H1 (cell line): ENCODE measurements at regions not wholly inside any gene's neighbourhood (a gene's known extent, or its start where the extent isn't known, plus 50 kb on each side); places are given as distances from the start of the nearest gene placed in this dataset.

Experiments used
- CTCF ChIA-PET: fragments of 300-600 bp; sonication (Branson Sonifier 250); formaldehyde crosslinking; loops from one replicate; lab custom pipeline; 2021; ENCODE audit not compliant: partially characterized antibody; lab: Charles Lee
- POLR2A ChIA-PET: fragments of 300-600 bp; sonication (Branson Sonifier 250); formaldehyde crosslinking; loops from one replicate; lab custom pipeline; 2021; ENCODE audit warnings: inconsistent platforms; ENCODE audit not compliant: partially characterized antibody; lab: Charles Lee
- DNase-seq, 2 experiments: peaks; one replicate each; pipeline versions ENCODE4 v3.0.0 to v3.0.0-alpha.2; 2010 to 2022; ENCODE audit warnings: low spot score in 2 of 2, low read depth in 1 of 2, mixed read lengths in 1 of 2
- FAIRE-seq: peaks from 2 replicates; lab custom pipeline; 2011; peaks lifted over from hg19 to GRCh38; lab: Jason Lieb, UNC
- H2AFZ ChIP-seq: 2 replicates; pipeline ENCODE4 v1.8.1; 2012; ENCODE audit warnings: low read length, inconsistent platforms
- H2AK5ac ChIP-seq: 2 replicates; pipeline ENCODE4 v1.6.1; 2013; ENCODE audit warnings: low read depth, low read length
- H2BK120ac ChIP-seq: replicated peaks from 2 replicates; pipeline ENCODE3; 2013; ENCODE audit warnings: low read depth, low read length, inconsistent platforms
- H2BK12ac ChIP-seq: 2 replicates; pipeline ENCODE4 v1.6.1; 2013; ENCODE audit warnings: low read depth, low read length
- H2BK15ac ChIP-seq: 2 replicates; pipeline ENCODE4 v1.6.1; 2013; ENCODE audit warnings: low read length
- H2BK20ac ChIP-seq: 2 replicates; pipeline ENCODE4 v1.6.1; 2013; ENCODE audit warnings: low read length
- H2BK5ac ChIP-seq: 2 replicates; pipeline ENCODE4 v1.6.1; 2013; ENCODE audit warnings: low read depth, low read length
- H3K14ac ChIP-seq: 2 replicates; pipeline ENCODE4 v1.6.1; 2013; ENCODE audit warnings: inconsistent platforms; ENCODE audit not compliant: insufficient read length
- H3K18ac ChIP-seq: 2 replicates; pipeline ENCODE4 v1.6.1; 2013; ENCODE audit warnings: low read length; ENCODE audit errors: extremely low read depth
- H3K23ac ChIP-seq: 2 replicates; pipeline ENCODE4 v1.6.1; 2013; ENCODE audit warnings: inconsistent platforms; ENCODE audit not compliant: insufficient read length
- H3K23me2 ChIP-seq: 2 replicates; pipeline ENCODE4 v1.6.1; 2013; ENCODE audit warnings: low read depth, low read length
- H3K27ac ChIP-seq: 2 replicates; pipeline ENCODE4 v1.6.1; 2011; ENCODE audit warnings: low read depth, low read length, inconsistent platforms
- H3K27me3 ChIP-seq, 4 experiments: replicated peaks in 1 of 4; 1 replicate in 1 of 4; 2 replicates in 3 of 4; pipeline versions ENCODE4 v1.6.1 to v1.8.1; 2011 to 2013; ENCODE audit warnings: low read length in 3 of 4, mild to moderate bottlenecking in 3 of 4, inconsistent platforms in 2 of 4, mixed read lengths in 2 of 4, moderate library complexity in 1 of 4; ENCODE audit not compliant: control insufficient read depth in 3 of 4, insufficient read depth in 3 of 4; ENCODE audit errors: extremely low read depth in 1 of 4
- H3K36me3 ChIP-seq, 4 experiments: 2 replicates each; pipeline versions ENCODE4 v1.6.1 to v1.8.1; 2011 to 2013; ENCODE audit warnings: mild to moderate bottlenecking in 4 of 4, low read length in 3 of 4, moderate library complexity in 2 of 4, control low read depth in 1 of 4, inconsistent platforms in 1 of 4; ENCODE audit not compliant: insufficient read depth in 4 of 4, control insufficient read depth in 2 of 4
- H3K4ac ChIP-seq: replicated peaks from 2 replicates; pipeline ENCODE3; 2013; ENCODE audit warnings: low read length, low read depth, mixed read lengths, inconsistent platforms; ENCODE audit not compliant: insufficient read length
- H3K4me1 ChIP-seq, 4 experiments: replicated peaks in 1 of 4; 1 replicate in 1 of 4; 2 replicates in 3 of 4; pipeline versions ENCODE4 v1.6.1 to v1.8.1; 2011 to 2013; ENCODE audit warnings: low read length in 3 of 4, inconsistent platforms in 2 of 4, mixed read lengths in 1 of 4; ENCODE audit not compliant: insufficient read depth in 4 of 4, control insufficient read depth in 3 of 4
- H3K4me2 ChIP-seq, 2 experiments: 2 replicates each; pipeline versions ENCODE4 v1.6.1 to v1.8.1; 2011 to 2013; ENCODE audit warnings: low read depth in 2 of 2, low read length in 2 of 2, control low read depth in 1 of 2, inconsistent platforms in 1 of 2, mild to moderate bottlenecking in 1 of 2; ENCODE audit not compliant: insufficient read depth in 1 of 2
- H3K4me3 ChIP-seq, 4 experiments: fragments of 200-600, 300-600 bp in 1 of 4; sonication (generic), shearing (Covaris generic), sonication (Bioruptor Twin) in 1 of 4; 2 replicates each; pipeline versions ENCODE4 v1.5.1 to v1.8.1; 2011 to 2016; ENCODE audit warnings: low read length in 4 of 4, low read depth in 3 of 4, control low read depth in 2 of 4, inconsistent platforms in 2 of 4, mild to moderate bottlenecking in 2 of 4, mixed read lengths in 1 of 4, moderate library complexity in 1 of 4; ENCODE audit not compliant: insufficient read depth in 2 of 4; ENCODE audit errors: extremely low read depth in 1 of 4
- H3K56ac ChIP-seq: replicated peaks from 2 replicates; pipeline ENCODE3; 2013; ENCODE audit warnings: low read depth, mild to moderate bottlenecking, mixed read lengths, low read length, inconsistent platforms; ENCODE audit not compliant: insufficient read length
- H3K79me1 ChIP-seq: 2 replicates; pipeline ENCODE4 v1.6.1; 2013; ENCODE audit warnings: low read depth, low read length, control low read depth
- H3K79me2 ChIP-seq, 2 experiments: 2 replicates each; pipeline versions ENCODE4 v1.6.1 to v1.8.1; 2012 to 2013; ENCODE audit warnings: low read length in 2 of 2, mild to moderate bottlenecking in 2 of 2, inconsistent platforms in 1 of 2; ENCODE audit not compliant: insufficient read depth in 2 of 2, control insufficient read depth in 1 of 2
- H3K9ac ChIP-seq, 4 experiments: replicated peaks in 1 of 4; 1 replicate in 1 of 4; 2 replicates in 3 of 4; pipeline versions ENCODE4 v1.6.1 to v1.8.1; 2011 to 2013; ENCODE audit warnings: low read depth in 3 of 4, low read length in 3 of 4, control low read depth in 2 of 4, mild to moderate bottlenecking in 2 of 4, moderate library complexity in 2 of 4, inconsistent platforms in 1 of 4; ENCODE audit errors: extremely low read depth in 1 of 4
- H3K9me3 ChIP-seq, 2 experiments: 2 replicates each; pipeline versions ENCODE4 v1.6.1 to v1.8.1; 2012 to 2013; ENCODE audit warnings: mild to moderate bottlenecking in 2 of 2, moderate library complexity in 2 of 2, control low read depth in 1 of 2, inconsistent platforms in 1 of 2, low read depth in 1 of 2, low read length in 1 of 2, mixed read lengths in 1 of 2; ENCODE audit not compliant: insufficient read depth in 2 of 2
- H4K20me1 ChIP-seq, 2 experiments: replicated peaks in 1 of 2; 2 replicates each; pipeline versions ENCODE3 to v1.8.1; 2011 to 2013; ENCODE audit warnings: inconsistent platforms in 2 of 2, low read length in 2 of 2, mild to moderate bottlenecking in 1 of 2; ENCODE audit not compliant: insufficient read depth in 2 of 2, control insufficient read depth in 1 of 2
- H4K5ac ChIP-seq: 2 replicates; pipeline ENCODE4 v1.6.1; 2013; ENCODE audit warnings: low read length, low read depth, mixed read lengths, inconsistent platforms; ENCODE audit not compliant: insufficient read length
- H4K8ac ChIP-seq: 2 replicates; pipeline ENCODE4 v1.8.0; 2013; ENCODE audit warnings: mild to moderate bottlenecking, moderate library complexity, low read length, inconsistent platforms; ENCODE audit not compliant: insufficient read depth; ENCODE audit errors: extremely low read depth
- H4K91ac ChIP-seq: replicated peaks from 2 replicates; pipeline ENCODE3; 2013; ENCODE audit warnings: low read length, mixed read lengths, inconsistent platforms; ENCODE audit not compliant: insufficient read length
- ASH2L ChIP-seq: fragments of 200-600, 300-600 bp; sonication (generic); IDR thresholded peaks from one replicate; pipeline ENCODE4 v1.7.1; 2017; ENCODE audit warnings: low read length
- CBX8 ChIP-seq: fragments of 300-800, 300-1000 bp; sonication (generic); IDR thresholded peaks from 2 replicates; pipeline ENCODE4 v1.7.1; 2016; ENCODE audit warnings: low read depth, low read length, borderline replicate concordance
- EZH2 ChIP-seq: fragments of 200-600 bp; sonication (generic); IDR thresholded peaks from 2 replicates; pipeline ENCODE4 v1.7.1; 2012; ENCODE audit warnings: low read depth, mild to moderate bottlenecking, moderate library complexity, low read length, inconsistent platforms; ENCODE audit not compliant: severe bottlenecking
- HDAC2 ChIP-seq, 2 experiments: fragments of 300-600 bp in 1 of 2; sonication (generic) in 1 of 2; IDR thresholded peaks; 2 replicates each; pipeline ENCODE4 v1.6.1; 2011 to 2012; ENCODE audit warnings: low read depth in 2 of 2, low read length in 2 of 2, mild to moderate bottlenecking in 2 of 2, moderate library complexity in 2 of 2, borderline replicate concordance in 1 of 2, inconsistent platforms in 1 of 2
- KDM1A ChIP-seq: fragments of 200-600, 300-600 bp; sonication (generic); IDR thresholded peaks from 2 replicates; pipeline ENCODE4 v1.7.1; 2016; ENCODE audit warnings: mild to moderate bottlenecking, low read length, borderline replicate concordance
- POLR2A ChIP-seq, 2 experiments: IDR thresholded peaks; 1 replicate in 1 of 2; 2 replicates in 1 of 2; pipeline ENCODE4 v1.6.1; 2011; ENCODE audit warnings: low read depth in 2 of 2, low read length in 2 of 2, mild to moderate bottlenecking in 2 of 2; ENCODE audit errors: control extremely low read depth in 1 of 2
- SP1 ChIP-seq: IDR thresholded peaks from 2 replicates; pipeline ENCODE4 v1.6.1; 2011; ENCODE audit warnings: low read depth, low read length
- SP4 ChIP-seq: IDR thresholded peaks from 2 replicates; pipeline ENCODE4 v1.6.1; 2012; ENCODE audit warnings: low read length, inconsistent platforms
- TBP ChIP-seq: IDR thresholded peaks from 2 replicates; pipeline ENCODE4 v1.6.1; 2011; ENCODE audit warnings: low read depth, low read length, improper control_type of control experiment
- WGBS, 2 experiments: shearing (Covaris generic) in 1 of 2; methylation state at CpG; one replicate each; pipeline versions ENCODE4 v1.1.6 to v1.1.7; 2013 to 2015; ENCODE audit warnings: low lambda C conversion rate in 2 of 2, mixed read lengths in 2 of 2, inconsistent platforms in 1 of 2, low coverage in 1 of 2, missing lambda C conversion rate in 1 of 2; ENCODE audit not compliant: insufficient replicate concordance in 2 of 2, insufficient coverage in 1 of 2, insufficient read length in 1 of 2; ENCODE audit errors: extremely low coverage in 1 of 2, missing lambda C conversion rate in 1 of 2; 5-methylcytosine and 5-hydroxymethylcytosine counted together

- no peaks in the 10 kb centered on the region for H3K4me1 ChIP-seq
- CTCF ChIA-PET = interaction anchor here (1.8 to 3.0 kb wide), 3 partner anchors 17 to 205 kb away, joined by 7 to 16 read pairs (median 10); no protein-coding TSS in a partner anchor
- H3K27me3 ChIP-seq = no peaks in the 10 kb centered on the region
- no peak overlapping the region for H2BK5ac ChIP-seq
- H3K56ac ChIP-seq = no peak overlapping the region
- no peak overlapping the region for H4K8ac ChIP-seq
- no peak overlapping the region for H3K9ac ChIP-seq
- no peak overlapping the region for H3K18ac ChIP-seq
- no peak for FAIRE-seq
- POLR2A ChIA-PET = no interaction called here
- no peak overlapping the region for H3K14ac ChIP-seq
- 94% methylated on average over 4 of the region's 4 CpGs; no CpG with 5 or more reads in 1 of the 2 experiments for WGBS, 2 experiments
- no peak overlapping the region for H3K27ac ChIP-seq
- H4K5ac ChIP-seq = no peak overlapping the region
- no peak overlapping the region for H2AFZ ChIP-seq
- no peak overlapping the region for H2BK120ac ChIP-seq
- no peak overlapping the region for H3K4me2 ChIP-seq
- DNase-seq = no peak
- H2AK5ac ChIP-seq = no peak overlapping the region
- no peaks in the 10 kb centered on the region for H4K20me1 ChIP-seq
- no peak overlapping the region for H3K4ac ChIP-seq
- no peak overlapping the region for H2BK12ac ChIP-seq
- no peak overlapping the region for H3K23ac ChIP-seq
- TF ChIP-seq TBP = no peak
- TF ChIP-seq POLR2A (IDR thresholded peaks at IDR 0.05; ENCODE audit: control extremely low read depth in 1 of 2, low read depth in 2 of 2, low read length in 2 of 2) = no peak
- no peak for TF ChIP-seq HDAC2 (IDR thresholded peaks at IDR 0.05; ENCODE audit: borderline replicate concordance in 1 of 2, low read depth in 2 of 2, low read length in 2 of 2)
- no peak for TF ChIP-seq KDM1A
- no peak for TF ChIP-seq ASH2L
- TF ChIP-seq CBX8 = no peak
- TF ChIP-seq SP4 = no peak
- no peak for TF ChIP-seq SP1
- TF ChIP-seq EZH2 = no peak
- no peak overlapping the region for H3K4me3 ChIP-seq
- no peak overlapping the region for H2BK20ac ChIP-seq
- no peaks in the 10 kb centered on the region for H3K79me1 ChIP-seq
- H3K9me3 ChIP-seq = no peaks in the 10 kb centered on the region
- H3K79me2 ChIP-seq = no peaks in the 10 kb centered on the region
- no peak overlapping the region for H4K91ac ChIP-seq
- no peaks in the 10 kb centered on the region for H3K23me2 ChIP-seq
- no peaks in the 10 kb centered on the region for H3K36me3 ChIP-seq
- no peak overlapping the region for H2BK15ac ChIP-seq
Measured at GRCh38 chr2:151033271-151034248, 228.1 kb downstream of the RBM43 start.
